ENCODE measurements at regions not wholly inside any gene's neighbourhood (a gene's known extent, or its start where the extent isn't known, plus 50 kb on each side); places are given as distances from the start of the nearest gene placed in this dataset.

DNA sequence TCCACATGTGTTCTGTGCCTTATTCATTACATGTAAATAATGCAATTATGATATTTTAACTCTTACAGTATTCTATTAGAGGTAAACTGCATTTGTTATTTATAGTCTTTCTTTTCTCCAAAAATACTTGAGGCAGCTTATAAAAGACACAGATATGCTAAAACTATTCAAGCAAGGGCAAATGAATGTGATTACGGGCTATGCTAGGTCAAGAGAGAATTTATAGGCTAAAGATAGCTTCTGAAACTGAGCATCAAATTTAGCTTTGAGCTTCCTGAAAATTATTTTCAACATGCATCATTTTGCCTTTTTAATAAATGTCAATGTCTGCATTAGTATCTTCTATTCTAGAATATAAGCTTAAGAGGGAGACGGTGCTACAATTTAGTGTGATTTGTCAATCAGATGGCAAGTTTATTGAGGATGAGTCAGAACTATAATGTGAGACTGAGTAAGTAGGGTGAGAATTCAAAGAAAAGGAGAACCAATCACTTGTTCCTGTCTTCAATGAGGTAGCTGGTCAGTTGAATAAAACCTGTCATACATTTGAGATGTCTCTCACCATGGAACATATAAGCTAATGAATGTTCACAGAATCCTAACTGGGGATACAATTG lies 669.4 kb upstream of the CITED2 start:
- no peak for DNase-seq (ENCODE audit: low spot score)
- intact Hi-C loops (cut with DNase I): no loop called here

DNA sequence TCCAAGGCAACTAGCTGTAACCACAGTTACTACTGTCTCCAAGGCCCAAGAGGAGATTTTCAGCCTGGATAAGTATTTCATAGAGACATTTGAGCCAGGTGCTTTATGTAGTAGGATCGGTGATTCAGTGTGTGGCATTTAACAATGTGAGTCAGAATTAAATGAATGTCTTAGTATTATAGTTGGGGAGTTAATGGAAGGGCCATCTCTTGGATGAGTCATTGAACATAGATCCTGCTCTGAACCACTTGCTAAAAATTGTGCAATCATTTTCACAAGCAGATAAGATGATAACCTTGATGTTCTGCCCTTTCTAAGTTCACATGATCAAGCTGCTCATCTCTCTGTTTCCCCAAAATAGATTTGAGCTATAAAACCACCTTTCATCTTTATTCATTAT lies 668.9 kb upstream of the CITED2 start:
- intact Hi-C loops (cut with DNase I): no loop called here
- DNase-seq (ENCODE audit: low spot score): no peak

DNA sequence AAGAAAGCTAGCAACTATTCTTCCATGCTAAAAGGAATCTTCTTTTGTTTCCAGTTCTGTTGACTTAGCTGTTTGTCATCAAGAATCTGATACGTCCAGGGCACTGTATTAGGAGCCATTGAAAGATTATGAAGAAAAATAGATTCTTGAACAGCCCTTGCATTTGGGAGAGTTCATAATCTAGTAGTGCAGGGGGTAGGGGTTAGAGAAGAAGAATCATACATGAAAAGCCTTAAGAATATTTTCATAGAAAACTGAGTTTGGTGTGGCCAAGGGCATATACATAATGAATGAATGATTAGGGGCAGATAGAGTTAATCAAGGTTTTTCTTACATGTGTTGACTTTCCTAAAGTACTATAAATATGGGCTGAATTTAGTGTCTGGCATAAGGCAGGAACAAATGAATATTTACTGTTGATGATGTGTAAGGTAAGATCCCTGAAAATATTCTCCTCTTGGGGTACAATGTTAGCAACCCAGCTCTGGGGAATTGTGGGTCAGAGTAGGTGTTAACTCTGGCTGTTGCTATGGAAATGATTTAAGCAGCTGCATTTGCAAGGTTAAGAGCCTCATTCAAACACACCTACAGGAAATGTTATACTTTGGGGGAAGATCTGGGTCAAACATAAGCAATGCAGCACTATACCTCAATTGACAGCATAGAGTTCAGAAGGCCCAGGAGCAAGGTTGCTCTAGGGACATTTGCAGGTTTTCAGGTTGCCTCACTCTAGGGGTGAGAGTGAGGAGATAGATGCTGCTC lies 667.3 kb upstream of the CITED2 start:
- no peak for DNase-seq (ENCODE audit: low spot score)
- intact Hi-C loops (cut with DNase I): no loop called here

DNA sequence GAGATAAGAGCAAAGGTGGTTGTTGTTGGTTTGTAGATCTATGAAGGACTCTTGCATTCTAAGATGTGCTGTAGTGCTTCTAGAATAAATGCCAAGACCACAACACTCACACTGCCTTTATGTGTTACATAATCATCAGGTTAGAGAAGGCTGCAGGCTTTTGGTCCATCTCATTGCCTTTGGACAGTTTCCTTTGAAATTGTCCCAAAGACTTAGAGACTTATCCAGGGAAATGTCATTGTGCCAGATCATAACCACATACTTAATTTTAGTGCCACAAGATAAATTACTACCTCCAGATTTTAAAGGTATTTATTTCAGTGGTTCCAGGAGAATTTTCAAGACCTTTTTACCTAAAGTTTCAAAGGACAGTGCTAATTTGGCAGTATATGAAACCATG lies 666.6 kb upstream of the CITED2 start:
- intact Hi-C loops (cut with DNase I): no loop called here
- DNase-seq (ENCODE audit: low spot score): no peak

DNA sequence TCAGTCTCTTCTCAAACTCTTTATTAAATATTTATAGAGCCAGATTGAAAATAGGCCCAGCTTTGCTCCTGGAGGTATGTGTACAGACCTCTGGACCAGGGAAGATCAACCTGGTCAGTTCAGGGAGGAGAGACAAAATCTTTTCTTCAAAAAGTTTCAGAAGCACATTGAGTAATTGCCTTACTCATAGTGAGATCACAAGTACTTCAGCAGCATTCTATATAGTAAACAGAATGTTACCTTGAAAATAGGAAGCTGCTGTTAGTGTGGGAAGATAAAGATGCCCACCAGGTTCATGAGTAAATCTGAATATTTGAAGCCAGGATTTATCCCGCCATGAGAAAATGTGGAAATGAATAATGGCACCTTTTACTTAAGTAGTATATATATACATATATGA lies 665.9 kb upstream of the CITED2 start:
- DNase-seq (ENCODE audit: low spot score): no peak
- intact Hi-C loops (cut with DNase I): no loop called here

DNA sequence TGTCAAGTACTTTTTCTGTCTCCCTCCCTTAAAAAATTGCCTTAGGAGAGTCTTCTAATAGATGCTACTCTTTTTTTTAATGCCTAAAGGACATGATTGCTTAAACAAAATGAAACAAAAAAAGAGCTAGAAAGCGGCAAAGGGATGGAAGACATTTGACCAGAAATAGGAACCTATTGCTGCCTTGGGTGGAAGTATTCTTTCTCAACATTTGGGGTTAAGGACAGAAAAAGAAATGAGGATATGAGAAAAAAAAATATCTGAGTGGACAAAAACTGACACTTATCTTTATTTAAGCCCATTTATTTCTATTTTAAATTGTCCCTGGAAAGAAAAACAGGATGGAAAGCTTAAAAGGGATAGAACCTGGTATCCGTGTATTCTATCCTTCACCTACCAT lies 664.9 kb upstream of the CITED2 start:
- intact Hi-C loops (cut with DNase I): no loop called here
- no peak for DNase-seq (ENCODE audit: low spot score)

DNA sequence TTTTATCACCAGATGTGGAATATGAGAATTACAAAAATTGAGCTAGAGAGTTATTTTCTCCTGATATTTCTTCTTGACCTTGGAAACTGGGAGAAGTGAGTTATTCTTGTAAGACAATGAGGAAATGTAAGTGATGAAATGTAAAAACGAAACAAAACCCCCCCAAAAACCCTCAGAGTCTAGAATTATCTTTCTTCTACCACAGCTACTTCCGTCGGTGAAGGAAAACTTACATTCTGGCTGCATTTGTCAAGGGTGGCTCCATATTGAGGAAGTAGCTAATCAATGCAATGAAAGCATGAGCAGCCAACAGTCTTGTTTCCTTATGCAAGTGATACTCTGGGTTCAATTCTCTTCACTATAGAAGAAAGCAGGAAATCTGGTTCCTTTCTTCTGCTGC lies 661.7 kb upstream of the CITED2 start:
- no peak for DNase-seq (ENCODE audit: low spot score)
- intact Hi-C loops (cut with DNase I): no loop called here

DNA sequence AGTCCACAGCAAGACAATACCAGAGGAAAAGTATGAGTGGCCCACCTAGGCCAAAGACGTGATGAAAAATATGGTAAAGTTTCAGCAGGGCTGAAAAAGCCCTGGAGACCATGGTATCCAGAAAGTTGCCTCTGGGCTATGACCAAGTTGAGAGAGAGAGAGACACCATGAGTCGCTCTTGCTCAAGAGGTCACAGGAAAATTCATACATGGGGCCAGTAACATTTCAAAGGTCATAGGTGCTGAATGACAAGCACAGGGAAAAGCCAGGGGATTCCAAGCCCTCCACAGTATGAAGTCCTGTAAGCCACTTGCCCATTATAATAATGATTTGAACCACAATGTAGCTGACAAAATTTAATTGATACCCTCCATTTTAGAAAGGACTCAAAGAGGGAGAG lies 657.7 kb upstream of the CITED2 start:
- no peak for DNase-seq (ENCODE audit: low spot score)
- intact Hi-C loops (cut with DNase I): no loop called here

DNA sequence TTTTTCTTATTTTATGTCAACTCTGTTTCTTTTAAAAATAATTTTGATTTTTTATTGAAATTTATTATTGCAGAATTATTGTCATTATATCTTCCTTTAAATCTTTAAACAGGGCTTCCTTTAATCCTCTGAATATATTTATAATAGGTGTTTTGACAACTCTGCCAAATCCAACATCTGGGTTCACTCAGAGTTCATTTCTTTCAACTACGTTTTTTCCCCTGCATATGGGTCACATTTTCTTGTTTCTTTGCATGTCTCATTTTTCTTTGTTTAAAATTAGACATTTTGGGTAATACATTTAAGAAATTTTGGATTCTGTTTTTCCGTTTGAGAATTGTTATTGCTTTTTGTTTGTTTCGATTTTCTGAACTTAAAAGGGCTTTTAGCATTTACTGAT lies 655.1 kb upstream of the CITED2 start:
- DNase-seq (ENCODE audit: low spot score): no peak
- intact Hi-C loops (cut with DNase I): no loop called here

DNA sequence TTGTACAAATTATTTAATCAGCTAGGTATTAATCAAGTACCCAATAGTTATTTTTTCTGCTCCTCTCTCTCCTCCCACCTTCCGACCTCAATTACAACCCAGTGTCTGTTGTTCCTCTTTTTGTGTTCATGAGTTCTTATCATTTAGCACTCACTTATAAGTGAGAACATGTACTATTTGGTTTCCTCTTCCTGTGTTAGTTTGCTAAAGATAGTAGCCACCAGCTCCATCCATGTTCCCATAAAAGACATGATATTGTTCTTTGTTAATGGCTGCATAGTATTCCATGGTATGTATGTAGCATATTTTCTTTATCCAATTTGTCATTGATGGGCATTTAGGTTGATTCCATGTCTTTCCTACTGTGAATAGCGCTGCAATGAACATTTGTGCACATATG lies 652.8 kb upstream of the CITED2 start:
- no peak for DNase-seq (ENCODE audit: low spot score)
- intact Hi-C loops (cut with DNase I): no loop called here

DNA sequence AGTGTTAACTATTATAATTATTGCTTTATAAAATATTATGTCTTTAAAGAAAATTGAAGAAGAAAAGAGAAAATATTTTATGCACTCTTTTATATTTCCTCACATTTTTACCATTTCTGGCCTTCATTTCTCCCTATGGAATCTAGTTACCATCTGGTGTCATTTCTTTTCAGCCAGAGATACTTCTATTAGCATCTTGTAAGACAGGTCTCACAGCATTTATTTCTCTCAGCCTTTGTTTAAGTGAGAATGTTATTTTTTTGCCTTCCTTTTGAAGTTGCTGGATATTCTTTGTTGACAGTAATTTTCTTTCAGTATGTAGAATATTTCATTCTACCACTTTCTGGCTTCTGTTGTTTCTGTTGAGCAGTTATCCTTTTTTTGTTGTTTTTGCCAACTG lies 652.1 kb upstream of the CITED2 start:
- intact Hi-C loops (cut with DNase I): no loop called here
- no peak for DNase-seq (ENCODE audit: low spot score)

DNA sequence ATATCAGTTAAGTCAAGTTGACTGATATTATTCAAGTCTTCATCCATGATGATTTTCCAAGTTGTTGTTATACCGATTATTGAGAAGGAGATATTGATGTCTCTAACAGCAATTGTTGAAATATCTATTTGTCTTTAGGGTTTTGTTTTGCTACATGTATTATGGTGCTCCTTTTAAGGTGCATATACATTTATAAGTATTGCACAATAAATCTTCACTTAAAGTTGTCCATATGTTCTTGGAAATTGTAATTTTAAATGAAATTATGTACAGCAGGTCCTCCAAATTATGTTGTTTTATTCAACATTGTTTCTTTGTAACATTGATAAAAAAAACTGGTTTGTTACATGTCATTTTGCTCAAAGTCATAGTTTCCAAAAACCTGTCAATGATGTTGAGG lies 650.7 kb upstream of the CITED2 start:
- no peak for DNase-seq (ENCODE audit: low spot score)
- intact Hi-C loops (cut with DNase I): no loop called here

DNA sequence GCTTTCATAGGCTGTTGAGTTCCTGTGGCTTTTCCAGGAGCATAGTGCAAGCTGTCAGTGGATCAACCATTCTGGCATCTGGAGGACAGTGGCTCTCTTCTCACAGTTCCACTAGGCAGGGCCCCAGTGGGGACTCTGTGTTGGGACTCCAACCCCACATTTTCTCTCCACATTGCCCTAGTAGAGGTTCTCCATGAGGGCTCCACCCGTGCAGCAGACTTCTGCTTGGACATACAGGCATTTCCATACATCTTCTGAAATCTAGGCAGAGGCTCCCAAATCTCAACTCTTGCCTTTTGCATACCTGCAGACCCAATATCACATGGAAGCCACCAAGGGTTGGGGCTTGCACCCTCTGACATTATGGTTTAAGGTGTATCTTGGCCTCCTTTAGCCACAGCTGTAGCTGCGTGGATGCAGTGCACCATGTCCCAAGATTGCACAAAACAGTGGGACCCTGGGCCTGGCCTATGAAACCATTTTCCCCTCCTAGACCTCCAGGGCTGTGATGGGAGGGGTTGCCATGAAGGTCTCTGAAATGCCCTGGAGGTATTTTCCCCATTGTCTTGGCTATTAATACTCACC lies 645.9 kb upstream of the CITED2 start:
- intact Hi-C loops (cut with DNase I): no loop called here
- no peak for DNase-seq (ENCODE audit: low spot score)

DNA sequence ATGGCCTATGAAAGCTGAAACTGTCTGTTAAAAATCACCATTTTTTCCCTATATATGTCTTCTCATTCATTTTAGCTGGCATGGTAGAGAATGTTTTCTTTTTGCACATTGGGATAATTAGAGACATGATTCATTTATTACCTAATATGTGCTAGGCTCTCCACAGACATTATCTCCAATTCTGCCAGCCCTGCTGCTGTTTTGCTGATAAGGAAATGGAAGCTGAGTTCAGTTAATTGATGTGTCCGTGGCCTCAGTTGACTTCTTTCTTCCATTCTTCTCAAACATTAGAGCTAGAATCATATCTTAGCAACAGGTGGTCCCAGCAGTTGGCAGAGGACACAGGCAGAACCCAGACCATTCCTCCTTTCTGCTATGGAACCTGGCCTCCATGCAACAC lies 644.1 kb upstream of the CITED2 start:
- DNase-seq (ENCODE audit: low spot score): no peak
- intact Hi-C loops (cut with DNase I): no loop called here

DNA sequence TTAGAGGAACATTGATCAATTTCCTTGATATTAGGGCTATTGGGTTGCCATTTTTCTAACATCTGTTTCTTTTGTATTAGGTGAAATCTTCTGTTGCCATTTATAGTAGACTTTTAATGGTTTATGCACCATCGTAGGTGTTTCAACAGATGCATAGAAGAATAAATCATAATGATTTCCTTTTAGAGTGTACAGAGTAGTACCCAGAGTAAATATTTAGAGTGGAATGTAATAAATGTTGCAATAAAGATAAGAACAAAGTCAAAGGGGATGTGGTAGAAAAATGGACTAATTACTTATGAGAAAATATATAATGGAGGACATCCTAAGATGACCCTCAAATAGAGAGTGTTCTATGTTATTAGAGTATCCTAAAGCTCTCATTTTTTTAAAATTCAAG lies 643.0 kb upstream of the CITED2 start:
- intact Hi-C loops (cut with DNase I): no loop called here
- DNase-seq (ENCODE audit: low spot score): no peak

DNA sequence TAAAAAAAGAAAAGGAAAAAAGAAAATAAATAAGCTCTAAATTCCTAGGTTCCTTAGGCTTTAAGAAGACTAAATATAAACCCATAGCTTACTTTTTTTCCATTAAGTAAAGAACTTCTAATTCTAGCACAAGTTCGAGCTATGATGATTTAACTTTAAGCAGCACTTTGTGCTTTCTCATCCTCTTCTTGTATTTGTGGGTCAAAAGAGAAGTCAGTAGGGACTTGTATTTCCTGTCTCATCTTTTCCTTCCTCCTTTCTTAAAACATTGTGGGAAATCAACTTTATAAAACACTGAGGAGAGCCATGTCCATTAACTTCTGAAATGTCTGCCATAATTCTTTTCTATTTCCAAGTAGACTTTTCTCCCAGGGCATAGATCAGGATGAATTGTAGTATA lies 637.7 kb upstream of the CITED2 start:
- intact Hi-C loops (cut with DNase I): no loop called here
- no peak for DNase-seq (ENCODE audit: low spot score)

DNA sequence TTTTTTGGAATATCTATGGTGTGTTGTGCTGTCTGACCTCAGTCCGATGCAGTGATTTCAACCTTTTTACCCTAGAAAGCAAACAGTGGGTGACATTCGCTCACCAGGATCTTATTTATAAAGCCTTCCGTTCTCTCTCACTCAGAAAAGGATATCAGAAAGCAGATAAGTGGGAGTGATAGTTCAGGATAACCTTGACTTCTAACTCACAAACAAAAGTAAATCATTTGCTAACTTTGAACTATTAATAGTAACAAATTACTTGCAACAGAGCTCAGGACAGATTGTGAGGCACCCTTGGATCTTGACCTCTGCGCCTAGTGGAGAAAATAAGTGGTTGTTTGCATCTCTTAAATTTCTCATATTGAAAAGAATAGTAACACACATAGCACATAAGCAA lies 637.1 kb upstream of the CITED2 start:
- DNase-seq (ENCODE audit: low spot score): no peak
- intact Hi-C loops (cut with DNase I): no loop called here

DNA sequence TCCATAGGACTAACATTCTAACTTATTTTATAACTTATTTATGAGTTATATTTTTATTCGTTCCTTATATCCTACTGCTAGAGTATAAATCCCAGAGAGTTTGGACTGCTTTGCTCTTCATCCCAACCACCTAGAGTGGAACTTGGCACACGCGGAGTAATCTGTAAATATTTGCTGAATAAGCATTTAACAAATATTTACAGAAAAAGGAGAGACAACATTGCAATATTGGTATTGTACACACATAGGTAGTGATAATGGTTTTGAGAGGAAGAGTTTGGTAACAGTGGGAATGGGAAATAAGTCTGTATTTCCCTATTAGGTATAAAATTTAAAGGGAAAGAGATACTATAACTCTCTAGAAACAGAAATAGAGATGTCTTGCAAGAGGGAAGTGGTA lies 634.8 kb upstream of the CITED2 start:
- no peak for DNase-seq (ENCODE audit: low spot score)
- intact Hi-C loops (cut with DNase I): no loop called here

DNA sequence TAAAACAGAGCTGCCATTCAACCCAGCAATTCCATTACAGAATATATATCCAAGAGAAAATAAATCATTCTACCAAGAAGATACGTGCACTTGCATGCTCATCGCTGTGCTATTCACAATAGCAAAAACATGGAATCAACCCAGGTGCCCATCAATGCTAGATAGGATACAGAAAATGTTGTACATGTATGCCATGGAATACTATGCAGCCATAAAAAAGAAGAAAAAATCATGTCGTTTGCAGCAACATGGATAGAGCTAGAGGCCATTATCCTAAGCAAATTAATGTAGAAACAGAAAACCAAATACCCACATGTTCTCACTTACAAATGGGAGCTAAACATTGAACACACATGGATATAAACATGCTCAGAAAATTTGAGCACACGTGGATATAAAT lies 633.1 kb upstream of the CITED2 start:
- intact Hi-C loops (cut with DNase I): no loop called here
- no peak for DNase-seq (ENCODE audit: low spot score)

DNA sequence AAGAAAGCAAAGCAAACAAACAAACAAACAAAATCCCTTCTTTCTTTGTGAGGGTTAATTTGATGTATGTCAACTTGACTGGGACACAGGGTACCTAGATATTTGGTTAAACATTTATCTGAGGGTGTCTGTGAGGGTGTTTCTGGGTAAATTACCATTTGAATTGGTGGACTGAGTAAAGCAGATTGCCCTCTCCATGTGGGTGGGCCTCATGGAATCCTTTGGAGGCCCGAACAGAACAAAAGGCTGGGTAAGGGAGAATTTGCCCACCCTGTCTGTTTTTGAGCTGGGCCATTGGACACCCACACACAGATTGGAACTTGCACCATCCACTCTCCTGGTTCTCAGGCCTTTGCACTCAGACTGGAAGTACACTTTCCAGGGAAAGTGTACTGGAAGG lies 628.8 kb upstream of the CITED2 start:
- DNase-seq (ENCODE audit: low spot score): no peak
- intact Hi-C loops (cut with DNase I): loop anchor here in 1 of 2 donors (5.0 kb wide), 1 partner anchor 159 kb away; no protein-coding TSS in a partner anchor

DNA sequence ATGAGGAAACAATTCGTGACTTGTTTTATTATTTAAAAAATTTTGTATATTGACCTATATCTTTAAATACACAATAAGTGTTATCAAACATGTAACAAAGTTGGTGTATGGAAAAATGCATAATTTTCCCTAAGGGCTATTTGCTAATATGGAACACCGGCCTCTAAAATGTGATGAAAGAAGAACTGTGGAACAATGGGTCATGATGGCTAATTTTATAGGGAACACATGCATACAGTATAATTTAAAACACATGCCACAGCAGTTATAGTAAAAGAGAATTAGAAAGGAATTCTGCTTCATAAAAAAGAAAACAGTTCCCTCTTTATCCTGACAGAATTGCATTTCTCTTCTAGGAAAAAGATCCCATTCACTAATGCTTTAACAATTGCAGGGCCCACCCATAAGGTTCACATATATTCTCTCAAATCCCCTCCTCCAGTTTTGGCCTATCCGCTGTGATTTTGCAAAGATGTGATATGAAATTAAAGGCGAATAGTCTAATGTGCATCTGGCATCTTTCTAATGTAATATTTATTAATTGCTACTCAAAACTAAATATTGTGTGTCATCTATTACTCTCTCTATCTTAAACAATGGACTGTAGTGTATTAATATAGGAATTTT lies 628.1 kb upstream of the CITED2 start:
- no peak for DNase-seq (ENCODE audit: low spot score)
- intact Hi-C loops (cut with DNase I): loop anchor here in 1 of 2 donors (5.0 kb wide), 1 partner anchor 160 kb away; no protein-coding TSS in a partner anchor
